ENCODE measurements at regions not wholly inside any gene's neighbourhood (a gene's known extent, or its start where the extent isn't known, plus 50 kb on each side); places are given as distances from the start of the nearest gene placed in this dataset.

GRCh38 chr2:145228506-145228905, 708.6 kb upstream of the ZEB2 start:
- TF ChIP-seq CTCF (IDR thresholded peaks at IDR 0.05; ENCODE audit: low read depth, low read length, missing control alignments): no peak
- no peak overlapping the region for H3K4me3 ChIP-seq (ENCODE audit: low read depth, low read length)
- no peak for DNase-seq (ENCODE audit: low read depth)

DNA sequence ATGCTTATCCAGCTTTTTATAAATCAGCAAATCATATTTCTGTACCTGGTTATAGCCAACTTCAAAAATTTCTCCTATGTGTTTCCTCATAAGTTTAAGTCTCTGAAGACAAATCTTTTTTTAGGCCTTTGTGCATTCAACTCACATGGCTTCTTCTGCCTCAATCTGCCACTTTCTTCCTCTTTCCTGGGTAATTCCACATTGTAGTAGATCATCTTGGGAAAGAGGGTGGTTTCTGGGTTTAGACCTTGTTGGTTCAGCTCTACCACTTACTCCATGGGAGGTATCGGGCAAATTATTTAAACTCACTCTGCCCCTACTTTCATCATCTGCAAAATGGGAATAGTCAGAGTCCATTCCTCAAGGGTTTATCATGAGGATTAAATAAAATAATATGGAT, 707.0 kb upstream of the ZEB2 start:
- no peak overlapping the region for H3K4me3 ChIP-seq (ENCODE audit: low read depth, low read length)
- no peak for TF ChIP-seq CTCF (IDR thresholded peaks at IDR 0.05; ENCODE audit: low read depth, low read length, missing control alignments)
- DNase-seq (ENCODE audit: low read depth): no peak

GRCh38 chr2:145221516-145221915, 701.6 kb upstream of the ZEB2 start:
- TF ChIP-seq CTCF (IDR thresholded peaks at IDR 0.05; ENCODE audit: low read depth, low read length, missing control alignments): no peak
- DNase-seq (ENCODE audit: low read depth): no peak
- H3K4me3 ChIP-seq (ENCODE audit: low read depth, low read length): no peak overlapping the region

DNA sequence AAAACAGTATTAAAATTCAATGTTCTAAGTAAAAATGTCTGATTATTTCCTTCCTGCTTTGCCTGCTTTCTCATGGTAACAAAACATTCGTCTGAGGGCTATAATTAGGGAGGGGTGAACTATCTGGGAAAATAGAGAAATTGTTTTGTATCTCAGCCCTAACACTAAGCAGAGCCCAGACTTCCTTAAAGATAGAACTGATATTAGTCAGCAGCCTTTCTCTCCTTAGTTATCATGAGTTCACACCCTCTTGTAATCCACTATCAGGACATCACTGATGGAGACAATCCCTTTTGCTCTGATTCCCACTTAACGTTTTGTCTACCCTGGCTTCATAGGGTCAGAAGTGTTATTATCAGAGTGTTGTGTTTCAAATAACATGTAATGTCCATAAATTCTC, 701.1 kb upstream of the ZEB2 start:
- DNase-seq (ENCODE audit: low read depth): no peak
- no peak for TF ChIP-seq CTCF (IDR thresholded peaks at IDR 0.05; ENCODE audit: low read depth, low read length, missing control alignments)
- H3K4me3 ChIP-seq (ENCODE audit: low read depth, low read length): no peak overlapping the region

DNA sequence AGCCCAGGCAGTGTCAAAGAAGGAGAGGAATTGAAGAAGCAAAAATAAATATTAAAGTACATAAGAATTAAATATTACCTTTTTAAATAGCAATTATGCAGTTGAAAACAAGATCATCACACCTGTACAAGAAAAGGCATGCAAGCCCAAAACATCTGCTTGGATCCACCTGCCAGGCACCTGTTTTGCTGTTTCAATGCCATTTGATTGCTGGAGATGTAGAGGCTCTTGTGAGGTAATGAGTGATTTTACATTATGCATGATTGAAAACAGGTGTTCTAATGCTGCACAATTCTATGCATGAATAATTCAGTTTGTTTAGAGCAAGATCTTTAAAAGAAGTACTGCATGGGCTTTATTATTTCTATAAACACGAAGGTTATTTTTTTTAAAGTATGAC, 700.6 kb upstream of the ZEB2 start:
- no peak for DNase-seq (ENCODE audit: low read depth)
- no peak for TF ChIP-seq CTCF (IDR thresholded peaks at IDR 0.05; ENCODE audit: low read depth, low read length, missing control alignments)
- no peak overlapping the region for H3K4me3 ChIP-seq (ENCODE audit: low read depth, low read length)

- DNase-seq (ENCODE audit: low read depth): no peak
- TF ChIP-seq CTCF (IDR thresholded peaks at IDR 0.05; ENCODE audit: low read depth, low read length, missing control alignments): no peak
- no peak overlapping the region for H3K4me3 ChIP-seq (ENCODE audit: low read depth, low read length)
Observed at GRCh38 chr2:145207884-145208283, 688.0 kb upstream of the ZEB2 start.

- H3K4me3 ChIP-seq (ENCODE audit: low read depth, low read length): no peak overlapping the region
- TF ChIP-seq CTCF (IDR thresholded peaks at IDR 0.05; ENCODE audit: low read depth, low read length, missing control alignments): no peak
- DNase-seq (ENCODE audit: low read depth): no peak
Observed at GRCh38 chr2:145206496-145207281, 686.8 kb upstream of the ZEB2 start.

All from GM12864 (cell line).